ENCODE measurements at regions not wholly inside any gene's neighbourhood (a gene's known extent, or its start where the extent isn't known, plus 50 kb on each side); places are given as distances from the start of the nearest gene placed in this dataset.

GRCh38 chr2:149901231-149901859, 313.8 kb upstream of the MMADHC start:
- H3K4me3 ChIP-seq (replicated peaks; ENCODE audit: low read depth, low read length): no peak overlapping the region
- no peak for TF ChIP-seq CTCF (IDR thresholded peaks at IDR 0.05; ENCODE audit: low read length, missing control alignments)
- DNase-seq (ENCODE audit: low read depth): no peak

GRCh38 chr2:149899390-149899789, 311.8 kb upstream of the MMADHC start:
- no peak for DNase-seq (ENCODE audit: low read depth)
- no peak for TF ChIP-seq CTCF (IDR thresholded peaks at IDR 0.05; ENCODE audit: low read length, missing control alignments)
- no peak overlapping the region for H3K4me3 ChIP-seq (replicated peaks; ENCODE audit: low read depth, low read length)

GRCh38 chr2:149894760-149895159, 307.2 kb upstream of the MMADHC start:
- no peak for DNase-seq (ENCODE audit: low read depth)
- TF ChIP-seq CTCF (IDR thresholded peaks at IDR 0.05; ENCODE audit: low read length, missing control alignments): no peak
- H3K4me3 ChIP-seq (replicated peaks; ENCODE audit: low read depth, low read length): no peak overlapping the region

GRCh38 chr2:149894226-149894625, 306.7 kb upstream of the MMADHC start:
- DNase-seq (ENCODE audit: low read depth): no peak
- H3K4me3 ChIP-seq (replicated peaks; ENCODE audit: low read depth, low read length): no peak overlapping the region
- no peak for TF ChIP-seq CTCF (IDR thresholded peaks at IDR 0.05; ENCODE audit: low read length, missing control alignments)

GRCh38 chr2:149892563-149892962, 305.0 kb upstream of the MMADHC start:
- TF ChIP-seq CTCF (IDR thresholded peaks at IDR 0.05; ENCODE audit: low read length, missing control alignments): no peak
- H3K4me3 ChIP-seq (replicated peaks; ENCODE audit: low read depth, low read length): no peak overlapping the region
- DNase-seq (ENCODE audit: low read depth): no peak

GRCh38 chr2:149885946-149886345, 298.4 kb upstream of the MMADHC start:
- no peak for TF ChIP-seq CTCF (IDR thresholded peaks at IDR 0.05; ENCODE audit: low read length, missing control alignments)
- no peak overlapping the region for H3K4me3 ChIP-seq (replicated peaks; ENCODE audit: low read depth, low read length)
- DNase-seq (ENCODE audit: low read depth): no peak

- H3K4me3 ChIP-seq (replicated peaks; ENCODE audit: low read depth, low read length): no peak overlapping the region
- no peak for TF ChIP-seq CTCF (IDR thresholded peaks at IDR 0.05; ENCODE audit: low read length, missing control alignments)
- no peak for DNase-seq (ENCODE audit: low read depth)
Measured at GRCh38 chr2:149885468-149885867, 297.9 kb upstream of the MMADHC start.
